K562 (cell line): ENCODE measurements at regions not wholly inside any gene's neighbourhood (a gene's known extent, or its start where the extent isn't known, plus 50 kb on each side); places are given as distances from the start of the nearest gene placed in this dataset.

Experiments used
- ATAC-seq: fragments of 200-7000 bp; cut with Tn5 transposase; 3 replicates; pipeline ENCODE4 v1.9.1; 2020; ENCODE audit warnings: moderate library complexity
- BruUV-seq: library from RNA; stranded (reverse); fragments of 400-500 nt; replicated peaks from 2 replicates; lab custom pipeline; 2021; lab: Mats Ljungman, UMichigan
- CTCF ChIA-PET: fragments of 300-600 bp; formaldehyde crosslinking; extraction: SDS; loops from one replicate; lab custom pipeline; 2021; ENCODE audit warnings: low intra/inter-chr PET ratio; lab: Yijun Ruan, JAX
- POLR2A ChIA-PET: fragments of 300-600, 350-650 bp; sonication (Branson Sonifier 250); formaldehyde crosslinking; extraction: SDS; loops from one replicate; lab custom pipeline; 2021; ENCODE audit warnings: antibody characterized with exemption, inconsistent platforms; lab: Yijun Ruan, JAX
- DNase-seq, 4 experiments: peaks; one replicate each; pipeline versions ENCODE4 v3.0.0 to v3.0.0-alpha.2; 2011 to 2018; ENCODE audit warnings: low spot score in 3 of 4, mixed read lengths in 3 of 4; ENCODE audit errors: extremely low read depth in 1 of 4
- FAIRE-seq: peaks from 2 replicates; lab custom pipeline; 2011; peaks lifted over from hg19 to GRCh38; lab: Jason Lieb, UNC
- H2AFZ ChIP-seq: 2 replicates; pipeline ENCODE4 v1.6.0; 2011; ENCODE audit warnings: low read depth, low read length, control low read depth, inconsistent platforms
- H3K27ac ChIP-seq: fragments of 200-600 bp; 3 replicates; pipeline ENCODE4 v1.8.0; 2011; ENCODE audit warnings: low read depth, mild to moderate bottlenecking, control low read depth, inconsistent platforms, low read length, moderate library complexity, mixed read lengths; ENCODE audit errors: extremely low read depth
- H3K27me3 ChIP-seq, 2 experiments: fragments of 300-600 bp in 1 of 2; 2 replicates in 1 of 2; 3 replicates in 1 of 2; pipeline versions ENCODE4 v1.6.0 to v1.8.0; 2011; ENCODE audit warnings: inconsistent platforms in 2 of 2, low read length in 2 of 2, mild to moderate bottlenecking in 1 of 2, mixed read lengths in 1 of 2, moderate library complexity in 1 of 2; ENCODE audit not compliant: control insufficient read depth in 2 of 2, insufficient read depth in 2 of 2
- H3K36me3 ChIP-seq: fragments of 300-600 bp; 3 replicates; pipeline ENCODE4 v1.8.0; 2011; ENCODE audit warnings: mild to moderate bottlenecking, low read length, inconsistent platforms; ENCODE audit not compliant: control insufficient read depth, insufficient read depth
- H3K4me1 ChIP-seq, 2 experiments: fragments of 200-600 bp in 1 of 2; replicated peaks in 1 of 2; 2 replicates in 1 of 2; 3 replicates in 1 of 2; pipeline versions ENCODE4 v1.5.1 to v1.8.0; 2011; ENCODE audit warnings: inconsistent platforms in 2 of 2, low read length in 2 of 2, mild to moderate bottlenecking in 1 of 2, mixed read lengths in 1 of 2, moderate library complexity in 1 of 2; ENCODE audit not compliant: control insufficient read depth in 2 of 2, insufficient read depth in 2 of 2
- H3K4me2 ChIP-seq: 2 replicates; pipeline ENCODE4 v1.6.1; 2011; ENCODE audit warnings: low read length, control low read depth, inconsistent platforms, mixed read lengths; ENCODE audit not compliant: insufficient read depth
- H3K4me3 ChIP-seq: fragments of 200-600 bp; sonication (generic), shearing (Covaris generic); 2 replicates; pipeline ENCODE4 v1.5.1; 2016; ENCODE audit warnings: control low read depth, inconsistent platforms
- H3K79me2 ChIP-seq: fragments of 200-600 bp; 3 replicates; pipeline ENCODE4 v1.8.0; 2011; ENCODE audit warnings: low read length, inconsistent platforms; ENCODE audit not compliant: control insufficient read depth, insufficient read depth
- H3K9ac ChIP-seq, 2 experiments: 2 replicates each; pipeline versions ENCODE4 v1.6.0 to v1.6.1; 2011; ENCODE audit warnings: low read depth in 2 of 2, low read length in 2 of 2, control low read depth in 1 of 2, inconsistent platforms in 1 of 2, mild to moderate bottlenecking in 1 of 2, mixed read lengths in 1 of 2; ENCODE audit not compliant: insufficient read depth in 1 of 2
- H3K9me1 ChIP-seq: one replicate; pipeline ENCODE4 v1.6.0; 2011; ENCODE audit warnings: inconsistent platforms, mild to moderate bottlenecking, low read length, moderate library complexity; ENCODE audit not compliant: control insufficient read depth, insufficient read depth
- H3K9me3 ChIP-seq: replicated peaks from 2 replicates; pipeline ENCODE4 v1.5.1; 2011; ENCODE audit warnings: low read depth, low read length, inconsistent platforms; ENCODE audit not compliant: control insufficient read depth, insufficient read depth
- H4K20me1 ChIP-seq: replicated peaks from 2 replicates; pipeline ENCODE4 v1.6.1; 2011; ENCODE audit warnings: low read length, inconsistent platforms, mixed read lengths; ENCODE audit not compliant: control insufficient read depth, insufficient read depth
- ARID3B ChIP-seq: fragments of 250-450 bp; sonication (Bioruptor Pico); IDR thresholded peaks from 2 replicates; pipeline ENCODE4 v1.4.0; 2020; ENCODE audit warnings: borderline replicate concordance
- ETS2 ChIP-seq: IDR thresholded peaks from 2 replicates; pipeline ENCODE4 v1.6.1; 2016; ENCODE audit warnings: borderline replicate concordance, missing genetic modification characterization, mild to moderate bottlenecking, moderate library complexity, missing compliant biosample characterization; ENCODE audit not compliant: poor library complexity, severe bottlenecking
- RAD51 ChIP-seq: fragments of 450-650 bp; IDR thresholded peaks from 2 replicates; pipeline ENCODE4 v1.7.1; 2016; ENCODE audit warnings: low read depth, mild to moderate bottlenecking, borderline replicate concordance
- RFX5 ChIP-seq: IDR thresholded peaks from 2 replicates; pipeline ENCODE4 v1.6.1; 2011; ENCODE audit warnings: low read depth, mild to moderate bottlenecking, improper control_type of control experiment, low read length
- ZBED1 ChIP-seq: IDR thresholded peaks from 2 replicates; pipeline ENCODE4 v1.6.1; 2014
- WGBS: fragments of 100-300 bp; shearing (Covaris generic); methylation state at CpG from one replicate; pipeline ENCODE4 v1.1.6; 2016; ENCODE audit warnings: low coverage, mixed read lengths; ENCODE audit not compliant: insufficient coverage; ENCODE audit errors: missing lambda C conversion rate; 5-methylcytosine and 5-hydroxymethylcytosine counted together
- in situ Hi-C: fragments of 300-500 bp; cut with MboI; formaldehyde crosslinking; loops from 4 replicates; pipeline ENCODE4 v1.15.0; 2018; ENCODE audit warnings: inconsistent platforms, mixed read lengths
- intact Hi-C: fragments of 100-400 bp; cut with micrococcal nuclease; formaldehyde crosslinking; loops from 2 replicates; pipeline ENCODE4 v1.14.2; 2022
- TF ChIP-seq, protein P1 (sequence below): fragments of 250-450 bp; sonication (Bioruptor Pico); IDR thresholded peaks from 2 replicates; pipeline ENCODE4 v1.8.0; 2021; ENCODE audit warnings: borderline replicate concordance, mild to moderate bottlenecking, moderate library complexity; ENCODE audit not compliant: poor library complexity, severe bottlenecking

- no peak overlapping the region for H2AFZ ChIP-seq
- CTCF ChIA-PET: interaction anchor here (0.7 kb wide), 1 partner anchor 1388 kb away, joined by 3 read pairs; no protein-coding TSS in a partner anchor
Measured at GRCh38 chr6:113317891-113318574, 539.1 kb upstream of the MARCKS start.

More at GRCh38 chr6:113317891-113318574, 539.1 kb upstream of the MARCKS start:
- no peaks in the 10 kb centered on the region for H3K36me3 ChIP-seq
- in situ Hi-C loops (no loop called here), intact Hi-C loops (no loop called here)
- no peak overlapping the region for H3K27ac ChIP-seq
- DNase-seq (no peak), ATAC-seq (no peak), FAIRE-seq (no peak)
- no TSS peak for BruUV-seq
- WGBS: 0% methylated on average over 6 of the region's 9 CpGs
- no peaks in the 10 kb centered on the region for H4K20me1 ChIP-seq
- H3K9me3 ChIP-seq: no peaks in the 10 kb centered on the region
- POLR2A ChIA-PET: interaction anchor here (0.7 kb wide), 1 partner anchor 11 kb away, joined by 3 read pairs; no protein-coding TSS in a partner anchor
- no peak overlapping the region for H3K4me3 ChIP-seq
- H3K9ac ChIP-seq: no peak overlapping the region
- H3K9me1 ChIP-seq: no peaks in the 10 kb centered on the region
- no peaks in the 10 kb centered on the region for H3K79me2 ChIP-seq
- H3K4me1 ChIP-seq: no peaks in the 10 kb centered on the region
- no peaks in the 10 kb centered on the region for H3K27me3 ChIP-seq
- TF ChIP-seq ZBED1 (no peak), RAD51 (no peak), ARID3B (CRISPR knock-in tag) (no peak), RFX5 (no peak), ETS2 (no peak)
- TF ChIP-seq, protein P1, sequence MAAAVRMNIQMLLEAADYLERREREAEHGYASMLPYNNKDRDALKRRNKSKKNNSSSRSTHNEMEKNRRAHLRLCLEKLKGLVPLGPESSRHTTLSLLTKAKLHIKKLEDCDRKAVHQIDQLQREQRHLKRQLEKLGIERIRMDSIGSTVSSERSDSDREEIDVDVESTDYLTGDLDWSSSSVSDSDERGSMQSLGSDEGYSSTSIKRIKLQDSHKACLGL (CRISPR knock-in tag): no peak
- no peak overlapping the region for H3K4me2 ChIP-seq
